ENCODE measurements at regions not wholly inside any gene's neighbourhood (a gene's known extent, or its start where the extent isn't known, plus 50 kb on each side); places are given as distances from the start of the nearest gene placed in this dataset.

DNA sequence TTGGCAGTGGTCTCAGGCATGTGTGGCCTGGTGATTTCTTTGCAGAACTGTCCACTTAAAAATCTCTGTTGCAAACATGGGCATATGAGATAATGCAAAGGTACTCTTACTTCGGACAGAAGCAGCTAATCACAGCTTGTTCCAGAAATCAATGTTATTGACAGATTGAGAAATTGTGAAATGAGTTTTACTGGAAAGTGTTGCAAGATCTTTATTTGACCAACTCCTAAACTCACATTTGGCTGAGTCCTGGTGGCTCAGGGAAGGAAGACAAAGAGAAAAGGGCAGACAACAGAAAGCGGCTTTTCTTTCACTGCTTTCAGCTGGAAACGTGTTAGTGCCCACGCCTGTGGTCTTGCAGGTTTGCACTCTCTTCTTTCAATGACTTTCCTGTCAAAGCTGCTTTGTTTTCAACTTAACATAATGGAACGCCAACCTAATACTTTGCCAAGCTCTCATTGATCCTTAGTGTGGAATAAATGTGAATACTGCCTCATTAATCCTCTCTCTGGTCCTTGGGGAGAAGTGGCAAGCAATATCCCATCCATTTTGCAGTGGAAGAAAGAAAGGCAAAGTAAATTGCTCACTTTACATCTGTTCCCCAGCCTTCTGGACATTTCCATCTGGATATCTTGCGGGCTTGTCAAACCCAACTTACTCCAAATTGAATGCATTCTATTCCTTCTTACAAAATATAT is 586.4 kb downstream of the LRRC70 start:
- Histone ChIP-seq H3K27ac (ENCODE audit: low read depth, low read length) (no peak overlapping the region), H3K4me3 (ENCODE audit: low read length in 2 of 2) (no peak overlapping the region), H3K36me3 (ENCODE audit: insufficient read depth, low read length) (no peaks in the 10 kb centered on the region), H3K27me3 (ENCODE audit: insufficient read depth, low read length) (no peaks in the 10 kb centered on the region), H3K4me1 (ENCODE audit: insufficient read depth, low read length) (no peaks in the 10 kb centered on the region), H3K9me3 (ENCODE audit: control insufficient read depth in 1 of 2, low read length in 2 of 2) (no peaks in the 10 kb centered on the region)
- ChIA-PET POLR2A (ENCODE audit: partially characterized antibody) (no interaction called here), CTCF (ENCODE audit: partially characterized antibody) (no interaction called here)
- H3K36me3 Mint-ChIP-seq = no peaks in the 10 kb centered on the region
- no peaks in the 10 kb centered on the region for H3K4me1 Mint-ChIP-seq
- no peaks in the 10 kb centered on the region for H3K9me3 Mint-ChIP-seq
- H3K4me3 Mint-ChIP-seq = no peak overlapping the region
- no peak overlapping the region for H3K27ac Mint-ChIP-seq
- DNase-seq = no peak
- intact Hi-C loops (cut with micrococcal nuclease) = no loop called here
- H3K27me3 Mint-ChIP-seq = no peaks in the 10 kb centered on the region

GRCh38 chr5:63164339-63164738 is 585.7 kb downstream of the LRRC70 start:
- Histone ChIP-seq H3K27ac (ENCODE audit: low read depth, low read length) (no peak overlapping the region), H3K9me3 (ENCODE audit: control insufficient read depth in 1 of 2, low read length in 2 of 2) (no peaks in the 10 kb centered on the region), H3K4me3 (ENCODE audit: low read length in 2 of 2) (no peak overlapping the region), H3K4me1 (ENCODE audit: insufficient read depth, low read length) (no peaks in the 10 kb centered on the region), H3K36me3 (ENCODE audit: insufficient read depth, low read length) (no peaks in the 10 kb centered on the region), H3K27me3 (ENCODE audit: insufficient read depth, low read length) (no peaks in the 10 kb centered on the region)
- POLR2A ChIA-PET (ENCODE audit: partially characterized antibody) = no interaction called here
- no peak for DNase-seq
- Mint-ChIP-seq H3K4me1 (no peaks in the 10 kb centered on the region), H3K4me3 (no peak overlapping the region), H3K9me3 (no peaks in the 10 kb centered on the region), H3K36me3 (no peaks in the 10 kb centered on the region), H3K27ac (no peak overlapping the region), H3K27me3 (no peaks in the 10 kb centered on the region)
- intact Hi-C loops (cut with micrococcal nuclease) = no loop called here
- CTCF ChIA-PET (ENCODE audit: partially characterized antibody) = no interaction called here

DNA sequence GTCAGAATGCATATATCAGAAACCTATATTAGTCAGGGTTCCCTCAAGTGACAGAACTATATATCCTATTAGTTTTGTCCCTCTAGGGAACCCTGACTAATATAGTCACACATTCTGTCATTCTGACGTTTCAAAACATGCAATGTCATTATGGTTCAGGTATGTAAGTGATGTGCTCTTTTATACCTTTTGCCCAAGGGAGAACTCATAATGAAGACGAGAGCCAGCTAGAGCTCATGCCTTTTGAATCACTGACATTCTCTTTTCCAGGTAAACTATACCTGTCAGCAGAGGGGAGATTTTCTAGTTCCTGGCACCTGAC is 576.7 kb downstream of the LRRC70 start:
- no peak overlapping the region for H3K4me3 ChIP-seq (ENCODE audit: low read length in 2 of 2)
- H3K27me3 ChIP-seq (ENCODE audit: insufficient read depth, low read length) = no peaks in the 10 kb centered on the region
- Mint-ChIP-seq H3K9me3 (peaks cover 0 to 3% (median 0%) of the 10 kb centered on the region in 8 donors), H3K27ac (no peak overlapping the region), H3K27me3 (no peaks in the 10 kb centered on the region), H3K4me1 (no peaks in the 10 kb centered on the region), H3K4me3 (no peak overlapping the region), H3K36me3 (no peaks in the 10 kb centered on the region)
- H3K27ac ChIP-seq (ENCODE audit: low read depth, low read length) = no peak overlapping the region
- ChIA-PET CTCF (ENCODE audit: partially characterized antibody) (no interaction called here), POLR2A (ENCODE audit: partially characterized antibody) (no interaction called here)
- H3K9me3 ChIP-seq (ENCODE audit: control insufficient read depth in 1 of 2, low read length in 2 of 2) = no peaks in the 10 kb centered on the region
- no peaks in the 10 kb centered on the region for H3K4me1 ChIP-seq (ENCODE audit: insufficient read depth, low read length)
- no peak for DNase-seq
- intact Hi-C loops (cut with micrococcal nuclease) = no loop called here
- no peaks in the 10 kb centered on the region for H3K36me3 ChIP-seq (ENCODE audit: insufficient read depth, low read length)

DNA sequence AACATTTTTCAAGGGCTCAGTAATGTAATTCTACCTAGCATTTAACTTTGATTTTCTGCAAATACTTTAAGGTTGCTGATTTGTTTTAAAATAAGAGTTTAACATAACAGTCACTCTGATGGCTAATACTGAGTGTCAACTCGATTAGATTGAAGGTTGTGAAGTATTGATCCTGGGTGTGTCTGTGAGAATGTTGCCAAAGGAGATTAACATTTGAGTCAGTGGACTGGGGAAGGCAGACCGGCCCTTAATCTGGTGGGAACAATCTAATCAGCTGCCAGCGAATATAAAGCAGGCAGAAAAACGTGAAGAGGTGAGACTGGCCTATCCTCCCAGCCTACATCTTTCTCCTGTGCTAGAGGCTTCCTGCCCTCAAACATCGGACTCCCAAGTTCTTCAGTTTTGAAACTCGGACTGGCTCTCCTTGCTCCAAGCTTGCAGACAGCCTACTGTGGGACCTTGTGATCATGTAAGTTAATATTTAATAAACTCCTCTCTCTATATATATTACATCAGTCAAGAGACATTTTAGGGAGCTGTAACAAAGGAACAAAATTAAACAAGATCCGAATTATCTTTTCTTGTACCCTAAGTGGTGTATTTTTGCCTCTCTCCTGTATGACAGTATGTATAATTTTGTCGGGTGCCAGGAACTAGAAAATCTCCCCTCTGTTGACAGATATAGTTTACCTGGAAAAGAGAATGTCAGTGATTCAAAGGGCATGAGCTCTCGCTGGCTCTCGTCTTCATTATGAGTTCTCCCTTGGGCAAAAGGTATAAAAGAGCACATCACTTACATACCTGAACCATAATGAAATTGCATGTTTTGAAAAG is 576.1 kb downstream of the LRRC70 start:
- Histone ChIP-seq H3K27me3 (ENCODE audit: insufficient read depth, low read length) (no peaks in the 10 kb centered on the region), H3K9me3 (ENCODE audit: control insufficient read depth in 1 of 2, low read length in 2 of 2) (no peaks in the 10 kb centered on the region), H3K36me3 (ENCODE audit: insufficient read depth, low read length) (no peaks in the 10 kb centered on the region), H3K4me3 (ENCODE audit: low read length in 2 of 2) (no peak overlapping the region), H3K4me1 (ENCODE audit: insufficient read depth, low read length) (no peaks in the 10 kb centered on the region), H3K27ac (ENCODE audit: low read depth, low read length) (no peak overlapping the region)
- ChIA-PET CTCF (ENCODE audit: partially characterized antibody) (no interaction called here), POLR2A (ENCODE audit: partially characterized antibody) (no interaction called here)
- DNase-seq = no peak
- H3K9me3 Mint-ChIP-seq = peaks cover 0 to 3% (median 0%) of the 10 kb centered on the region in 8 donors
- no peaks in the 10 kb centered on the region for H3K4me1 Mint-ChIP-seq
- no peaks in the 10 kb centered on the region for H3K36me3 Mint-ChIP-seq
- no peak overlapping the region for H3K4me3 Mint-ChIP-seq
- H3K27ac Mint-ChIP-seq = no peak overlapping the region
- intact Hi-C loops (cut with micrococcal nuclease) = no loop called here
- no peaks in the 10 kb centered on the region for H3K27me3 Mint-ChIP-seq

DNA sequence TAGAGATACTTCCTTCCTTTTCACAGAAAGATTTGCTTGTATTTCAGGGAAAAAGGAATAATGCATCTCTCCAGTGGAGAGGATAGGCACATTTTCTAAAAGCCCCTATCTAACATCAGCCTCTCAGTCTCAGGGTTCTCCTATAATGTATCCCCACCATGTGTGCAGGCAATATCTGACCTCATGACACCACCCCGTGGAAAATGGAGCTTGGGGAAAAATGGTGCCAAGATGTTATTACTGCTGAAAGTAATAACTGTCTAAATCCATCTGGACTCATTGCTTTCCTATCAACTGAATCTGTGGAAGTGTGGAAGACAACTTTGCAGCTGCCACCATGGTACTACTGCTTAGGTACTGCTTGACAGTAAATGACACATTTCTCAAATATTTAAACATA is 574.3 kb downstream of the LRRC70 start:
- Histone ChIP-seq H3K36me3 (ENCODE audit: insufficient read depth, low read length) (no peaks in the 10 kb centered on the region), H3K27me3 (ENCODE audit: insufficient read depth, low read length) (no peaks in the 10 kb centered on the region), H3K9me3 (ENCODE audit: control insufficient read depth in 1 of 2, low read length in 2 of 2) (no peaks in the 10 kb centered on the region), H3K27ac (ENCODE audit: low read depth, low read length) (no peak overlapping the region), H3K4me1 (ENCODE audit: insufficient read depth, low read length) (no peaks in the 10 kb centered on the region), H3K4me3 (ENCODE audit: low read length in 2 of 2) (no peak overlapping the region)
- H3K4me3 Mint-ChIP-seq = no peak overlapping the region
- H3K27ac Mint-ChIP-seq = no peak overlapping the region
- intact Hi-C loops (cut with micrococcal nuclease) = no loop called here
- DNase-seq = no peak
- ChIA-PET POLR2A (ENCODE audit: partially characterized antibody) (no interaction called here), CTCF (ENCODE audit: partially characterized antibody) (no interaction called here)
- H3K9me3 Mint-ChIP-seq = peaks cover 0 to 3% (median 0%) of the 10 kb centered on the region in 8 donors
- no peaks in the 10 kb centered on the region for H3K36me3 Mint-ChIP-seq
- no peaks in the 10 kb centered on the region for H3K27me3 Mint-ChIP-seq
- no peaks in the 10 kb centered on the region for H3K4me1 Mint-ChIP-seq

- H3K27me3 ChIP-seq (ENCODE audit: insufficient read depth, low read length) = no peaks in the 10 kb centered on the region
- no peaks in the 10 kb centered on the region for H3K4me1 ChIP-seq (ENCODE audit: insufficient read depth, low read length)
- no peak for DNase-seq
- ChIA-PET POLR2A (ENCODE audit: partially characterized antibody) (no interaction called here), CTCF (ENCODE audit: partially characterized antibody) (no interaction called here)
- H3K27ac Mint-ChIP-seq = no peak overlapping the region
- H3K9me3 ChIP-seq (ENCODE audit: control insufficient read depth in 1 of 2, low read length in 2 of 2) = no peaks in the 10 kb centered on the region
- H3K36me3 ChIP-seq (ENCODE audit: insufficient read depth, low read length) = no peaks in the 10 kb centered on the region
- no peak overlapping the region for H3K27ac ChIP-seq (ENCODE audit: low read depth, low read length)
- no peak overlapping the region for H3K4me3 ChIP-seq (ENCODE audit: low read length in 2 of 2)
- H3K27me3 Mint-ChIP-seq = no peaks in the 10 kb centered on the region
- intact Hi-C loops (cut with micrococcal nuclease) = no loop called here
- no peaks in the 10 kb centered on the region for H3K4me1 Mint-ChIP-seq
- H3K4me3 Mint-ChIP-seq = no peak overlapping the region
- H3K9me3 Mint-ChIP-seq = peaks cover 0 to 4% (median 0%) of the 10 kb centered on the region in 8 donors
- no peaks in the 10 kb centered on the region for H3K36me3 Mint-ChIP-seq
These were observed 566.5 kb downstream of the LRRC70 start for GRCh38 chr5:63145167-63145566.

- H3K36me3 ChIP-seq (ENCODE audit: insufficient read depth, low read length) = no peaks in the 10 kb centered on the region
- Mint-ChIP-seq H3K27ac (no peak overlapping the region), H3K4me3 (no peak overlapping the region), H3K36me3 (no peaks in the 10 kb centered on the region), H3K27me3 (no peaks in the 10 kb centered on the region), H3K9me3 (peaks cover 0 to 4% (median 0%) of the 10 kb centered on the region in 8 donors), H3K4me1 (no peaks in the 10 kb centered on the region)
- ChIA-PET POLR2A (ENCODE audit: partially characterized antibody) (no interaction called here), CTCF (ENCODE audit: partially characterized antibody) (no interaction called here)
- no peaks in the 10 kb centered on the region for H3K27me3 ChIP-seq (ENCODE audit: insufficient read depth, low read length)
- no peaks in the 10 kb centered on the region for H3K9me3 ChIP-seq (ENCODE audit: control insufficient read depth in 1 of 2, low read length in 2 of 2)
- H3K27ac ChIP-seq (ENCODE audit: low read depth, low read length) = no peak overlapping the region
- DNase-seq = no peak
- intact Hi-C loops (cut with micrococcal nuclease) = no loop called here
- no peak overlapping the region for H3K4me3 ChIP-seq (ENCODE audit: low read length in 2 of 2)
- no peaks in the 10 kb centered on the region for H3K4me1 ChIP-seq (ENCODE audit: insufficient read depth, low read length)
These were observed 563.0 kb downstream of the LRRC70 start for GRCh38 chr5:63141591-63141990.

All from CD4-positive, alpha-beta memory T cell (primary cell).